ENCODE measurements at regions not wholly inside any gene's neighbourhood (a gene's known extent, or its start where the extent isn't known, plus 50 kb on each side); places are given as distances from the start of the nearest gene placed in this dataset.
"Not testable (repeated sequence)": the region's sequence is repeated elsewhere in the genome, so short reads cannot be mapped to it uniquely, and the experiment has no call there.

DNA sequence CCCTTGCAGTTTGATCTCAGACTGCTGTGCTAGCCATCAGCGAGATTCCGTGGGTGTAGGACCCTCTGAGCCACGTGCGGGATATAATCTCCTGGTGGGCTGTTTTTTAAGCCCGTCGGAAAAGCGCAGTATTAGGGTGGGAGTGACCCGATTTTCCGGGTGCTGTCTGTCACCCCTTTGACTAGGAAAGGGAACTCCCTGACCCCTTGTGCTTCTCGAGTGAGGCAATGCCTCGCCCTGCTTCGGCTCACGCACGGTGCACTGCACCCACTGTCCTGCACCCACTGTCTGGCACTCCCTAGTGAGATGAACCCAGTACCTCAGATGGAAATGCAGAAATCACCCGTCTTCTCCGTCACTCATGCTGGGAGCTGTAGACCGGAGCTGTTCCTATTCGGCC lies 728.9 kb upstream of the SPRY2 start:
- not testable (repeated sequence) for DNase-seq

GRCh38 chr13:81058916-81059290 lies 718.0 kb upstream of the SPRY2 start:
- DNase-seq, result no peak

DNA sequence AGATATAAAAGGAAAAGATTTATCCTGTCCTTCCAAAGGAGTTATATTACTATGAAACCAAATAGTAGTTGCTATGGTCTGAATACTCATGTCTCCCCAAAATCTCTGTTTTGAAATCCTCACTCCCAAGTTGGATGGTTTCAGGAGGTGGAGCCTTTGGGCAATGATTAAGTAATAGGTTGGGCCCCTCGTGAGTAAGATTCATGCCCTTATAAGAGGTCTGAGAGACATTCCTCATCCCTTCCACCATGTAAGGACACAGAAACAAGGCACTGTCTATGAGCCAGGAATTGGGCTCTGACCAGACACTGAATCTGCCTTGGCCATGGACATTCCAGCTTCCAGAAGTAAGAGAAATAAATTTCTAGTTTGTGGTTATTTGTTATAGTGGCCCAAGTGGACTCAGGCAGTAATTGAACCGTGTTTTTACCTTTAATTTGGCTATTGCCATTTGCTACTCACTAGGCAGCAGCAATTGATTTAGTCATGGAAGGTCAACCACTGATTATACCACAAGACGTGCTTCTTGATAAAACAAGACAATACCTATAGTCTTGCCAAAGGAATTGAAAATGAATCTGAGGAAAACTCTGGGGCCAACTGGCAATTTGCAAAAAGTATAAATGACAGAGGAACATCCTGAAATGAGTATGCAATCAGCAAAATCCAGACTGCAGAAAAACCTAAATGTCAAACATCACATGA lies 717.4 kb upstream of the SPRY2 start:
- no peak for DNase-seq

DNA sequence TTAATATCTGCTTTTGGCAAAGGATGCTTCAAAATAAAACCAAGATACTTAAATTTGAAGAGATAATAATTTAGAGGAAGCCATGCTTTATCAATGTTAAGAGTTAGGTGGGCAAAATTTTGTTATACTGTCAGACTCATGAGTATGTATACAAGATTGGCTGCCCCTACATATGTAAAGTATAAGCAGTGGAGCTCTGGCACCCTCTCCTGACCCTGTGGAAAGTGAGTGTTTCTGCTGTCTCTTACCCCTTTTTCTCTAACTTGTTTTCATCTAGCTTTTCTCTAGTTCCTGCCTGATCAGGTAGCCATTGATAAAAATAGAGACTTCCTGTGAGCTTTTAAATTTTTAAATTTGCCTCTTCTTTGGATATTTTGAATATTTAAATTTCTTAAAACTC lies 710.9 kb upstream of the SPRY2 start:
- no peak for DNase-seq

- no peak for DNase-seq
These were observed 707.1 kb upstream of the SPRY2 start for GRCh38 chr13:81048026-81048461.

GRCh38 chr13:81041761-81042160 lies 700.8 kb upstream of the SPRY2 start:
- DNase-seq, result no peak

DNA sequence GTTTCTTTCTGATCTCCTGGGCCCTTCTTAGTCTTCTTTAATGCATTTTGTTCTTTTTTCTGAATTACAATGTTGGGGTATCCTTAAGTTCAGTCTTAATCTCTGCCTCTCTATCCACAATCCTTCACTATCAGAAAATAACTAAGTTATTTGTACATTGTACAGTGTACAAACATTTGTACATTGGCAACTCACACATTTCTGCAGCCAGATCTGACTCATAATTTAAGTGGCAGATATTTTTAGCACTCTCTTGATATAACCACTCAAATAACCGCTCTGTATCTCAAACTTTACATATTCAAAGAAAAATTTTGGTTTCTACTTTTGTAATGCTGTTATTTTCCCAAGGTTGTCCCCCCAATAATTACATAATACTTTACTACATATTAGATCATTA lies 691.1 kb upstream of the SPRY2 start:
- DNase-seq, result no peak

- no peak for DNase-seq
These were observed 684.2 kb upstream of the SPRY2 start for GRCh38 chr13:81025091-81025490.

- no peak for DNase-seq
These were observed 680.4 kb upstream of the SPRY2 start for GRCh38 chr13:81021284-81021840.

GRCh38 chr13:81020010-81020409 lies 679.1 kb upstream of the SPRY2 start:
- no peak for DNase-seq

DNA sequence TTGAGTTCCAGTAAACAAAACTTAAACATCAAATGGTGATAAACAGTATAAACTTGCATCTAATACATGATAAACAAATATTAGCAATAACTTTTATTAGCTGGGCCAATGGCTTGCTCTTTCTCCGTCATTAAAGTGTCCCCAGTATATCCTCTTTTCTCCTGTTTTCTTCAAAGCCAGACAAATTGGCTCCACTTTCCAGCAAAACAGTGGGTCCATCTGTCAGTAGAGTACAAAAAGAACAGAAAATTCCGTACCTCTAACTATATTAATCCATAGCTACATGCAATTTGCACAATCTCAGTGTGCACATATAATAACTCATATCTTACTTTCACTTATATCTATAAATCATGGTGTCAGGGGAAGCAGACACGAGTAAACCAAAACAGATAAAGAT lies 678.0 kb upstream of the SPRY2 start:
- no peak for DNase-seq

DNA sequence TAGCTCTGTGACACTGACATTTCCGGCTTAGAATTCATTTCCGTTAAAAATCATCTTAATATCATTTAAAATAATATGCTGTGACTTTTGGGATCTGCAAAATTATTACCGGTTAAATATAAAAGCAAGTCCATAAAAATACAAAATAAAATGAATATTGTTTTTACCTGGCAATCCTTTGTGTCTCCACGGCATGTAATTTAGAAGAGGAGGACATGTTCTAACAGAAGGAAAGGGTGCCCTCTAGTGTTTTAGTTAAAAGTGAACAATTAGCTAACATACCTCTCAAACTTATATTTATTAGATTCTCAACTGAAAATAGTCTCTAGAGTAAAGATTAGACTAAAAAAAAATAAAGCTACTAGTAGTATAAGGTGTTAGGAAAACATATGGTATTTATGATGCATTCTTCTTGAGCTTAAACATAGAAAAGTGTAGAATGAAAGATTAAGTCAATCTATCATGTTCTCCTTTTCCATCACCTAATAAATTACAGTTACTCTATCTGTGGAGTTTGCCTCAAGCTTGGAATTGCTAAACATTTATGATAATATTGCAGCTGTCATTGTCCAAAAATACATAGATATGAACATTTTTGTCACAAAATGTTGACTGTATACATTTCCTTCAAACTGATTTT lies 676.7 kb upstream of the SPRY2 start:
- DNase-seq, result no peak

DNA sequence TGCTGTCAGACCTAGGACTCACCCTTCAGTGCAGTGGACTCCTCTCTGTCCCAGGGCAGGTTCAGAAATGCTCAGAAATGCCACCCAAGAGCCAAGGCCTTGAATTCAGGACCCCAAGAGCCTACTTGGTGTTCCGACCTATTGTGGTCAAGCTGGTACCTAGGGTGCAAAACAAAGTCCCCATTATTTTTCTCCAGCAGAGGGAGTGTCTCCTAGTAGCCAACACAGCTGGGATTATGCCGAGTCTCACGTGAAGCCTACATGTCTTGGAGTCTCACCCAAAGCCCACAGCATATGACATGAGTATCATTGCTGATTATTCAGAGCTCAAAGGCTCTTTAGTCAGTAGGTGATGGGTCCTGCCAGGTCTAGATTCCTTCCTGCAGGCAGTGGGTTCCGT lies 671.1 kb upstream of the SPRY2 start:
- DNase-seq, result no peak

DNA sequence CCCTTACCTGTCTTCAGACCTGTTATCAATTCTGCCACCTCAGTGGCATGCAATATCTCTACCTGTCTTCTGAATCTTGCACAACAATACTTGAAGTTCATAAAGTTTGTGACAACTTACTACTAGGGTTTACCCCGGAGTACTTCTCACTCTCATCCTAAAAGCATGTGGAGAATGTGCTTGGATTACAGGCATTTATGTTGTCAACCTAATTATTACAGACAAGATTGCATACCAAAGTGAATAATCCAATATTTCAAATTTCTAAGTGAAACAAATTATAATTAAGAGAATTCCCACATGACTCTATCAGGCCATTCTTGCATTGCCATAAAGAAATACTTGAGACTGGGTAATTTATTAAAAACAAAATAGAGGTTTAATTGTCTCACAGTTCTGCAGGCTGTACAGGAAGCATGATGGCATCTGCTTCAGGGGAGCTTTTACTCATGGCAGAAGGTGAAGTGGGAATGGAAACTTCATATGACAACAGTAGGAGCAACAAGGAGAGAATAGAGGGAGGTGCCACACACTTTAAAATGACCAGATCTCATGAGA lies 661.0 kb upstream of the SPRY2 start:
- no peak for DNase-seq

DNA sequence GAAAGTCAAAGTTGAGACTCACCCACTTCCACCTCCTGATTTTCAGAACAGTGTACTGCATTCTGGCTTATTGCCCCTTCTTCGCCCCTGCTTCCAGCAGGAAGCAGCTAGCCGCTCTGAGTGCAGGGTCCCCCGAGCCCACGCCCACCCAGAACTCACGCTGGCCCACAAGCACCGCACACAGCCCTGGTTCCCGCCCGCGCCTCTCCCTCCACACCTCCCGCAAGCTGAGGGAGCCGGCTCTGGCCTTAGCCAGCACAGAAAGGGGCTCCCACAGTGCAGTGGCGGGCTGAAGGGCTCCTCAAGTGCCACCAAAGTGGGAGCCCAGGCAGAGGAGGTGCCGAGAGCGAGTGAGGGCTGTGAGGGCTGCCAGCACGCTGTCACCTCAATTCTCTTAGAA lies 657.7 kb upstream of the SPRY2 start:
- not testable (repeated sequence) for DNase-seq

DNA sequence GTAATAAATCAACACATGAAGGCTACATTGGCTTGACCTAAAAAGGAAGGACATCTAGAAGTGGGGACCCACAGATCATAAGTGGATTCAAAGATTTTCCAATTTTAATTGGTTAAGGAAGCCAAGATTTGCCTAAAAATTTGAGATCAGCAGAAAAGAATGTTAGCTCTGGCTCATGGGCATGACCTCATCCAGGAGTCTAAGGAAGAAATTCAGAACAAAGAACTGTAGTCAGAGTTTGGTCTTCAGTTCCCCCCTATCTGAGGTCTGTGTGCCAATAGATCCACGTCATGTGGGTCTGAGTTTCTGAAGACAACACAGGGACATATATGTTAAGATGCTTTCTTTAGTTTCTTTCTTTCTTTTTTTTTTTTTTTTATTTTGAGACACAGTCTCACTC lies 648.8 kb upstream of the SPRY2 start:
- no peak for DNase-seq

- no peak for DNase-seq
These were observed 648.3 kb upstream of the SPRY2 start for GRCh38 chr13:80989241-80989640.

DNA sequence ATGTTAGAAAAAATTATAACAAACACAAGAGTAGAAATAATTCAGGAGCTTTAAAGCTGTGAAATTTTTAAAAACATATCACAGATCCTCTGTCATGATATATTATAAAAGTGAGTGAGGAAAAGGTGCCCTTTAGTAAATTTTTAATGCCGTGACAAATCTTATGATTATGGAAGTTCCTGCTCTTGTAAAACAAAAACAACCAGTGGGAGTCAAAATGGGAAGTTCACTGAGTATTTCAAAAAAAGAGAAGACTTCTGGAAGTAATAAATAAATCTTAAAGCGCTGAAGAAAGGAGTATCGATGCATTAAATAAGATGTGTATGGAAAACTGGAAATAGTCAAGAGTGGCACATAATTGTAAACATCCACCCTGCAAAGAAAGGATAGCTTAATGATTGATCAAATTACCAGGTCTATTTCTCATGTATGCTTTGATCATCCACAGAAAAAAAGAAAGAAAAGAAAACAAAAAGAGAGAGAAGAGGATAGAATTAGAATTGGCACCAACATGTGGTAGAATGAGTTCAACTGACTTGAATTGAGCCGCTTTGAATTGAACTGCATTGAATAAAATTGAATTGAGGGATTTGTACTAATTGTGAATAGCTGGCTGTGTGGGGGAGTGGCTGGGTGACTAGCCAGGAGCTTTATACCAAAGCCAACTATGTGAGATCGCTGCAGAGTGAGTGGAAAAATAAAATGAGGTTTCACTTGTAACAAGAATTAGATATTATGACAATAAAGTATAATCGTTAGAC lies 647.6 kb upstream of the SPRY2 start:
- DNase-seq, result no peak

- no peak for DNase-seq
These were observed 638.2 kb upstream of the SPRY2 start for GRCh38 chr13:80979035-80979641.

DNA sequence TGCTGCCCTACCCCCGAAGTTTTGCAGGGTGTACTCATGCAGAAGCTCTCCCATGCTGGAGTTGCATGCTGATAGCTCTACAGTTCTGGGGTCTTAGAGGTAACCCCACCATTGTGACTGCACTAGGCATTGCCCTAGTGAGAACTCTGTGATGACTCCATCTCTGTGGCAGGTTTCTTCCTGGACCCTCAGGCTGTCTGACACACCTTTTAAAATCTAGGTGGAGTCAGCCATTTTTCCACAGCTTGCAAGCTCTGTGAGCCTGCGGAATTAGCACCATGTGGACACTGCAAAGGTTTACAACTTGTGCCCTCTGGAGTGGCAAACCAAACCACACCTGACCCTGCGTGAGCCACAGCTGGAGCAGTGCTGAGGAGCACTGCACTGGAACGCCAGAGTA lies 636.2 kb upstream of the SPRY2 start:
- no peak for DNase-seq

DNA sequence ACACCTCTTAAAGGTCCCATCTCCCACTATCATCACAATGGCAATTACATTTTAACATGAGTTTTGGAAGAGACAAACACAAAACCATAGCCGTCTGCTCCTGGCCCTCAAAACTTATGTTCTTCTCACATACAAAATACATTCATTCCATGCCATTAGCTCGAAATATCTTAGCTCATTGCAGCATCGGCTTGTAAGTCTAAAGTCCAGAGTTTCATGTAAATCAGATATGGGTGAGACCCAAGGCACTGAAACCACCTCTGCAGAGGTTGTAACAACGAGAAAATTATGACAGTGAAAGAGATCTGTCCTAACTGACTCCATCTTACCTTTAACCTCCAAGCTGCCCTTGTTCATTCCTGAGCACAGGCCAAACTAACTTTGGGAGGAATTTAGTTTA lies 635.0 kb upstream of the SPRY2 start:
- no peak for DNase-seq

DNA sequence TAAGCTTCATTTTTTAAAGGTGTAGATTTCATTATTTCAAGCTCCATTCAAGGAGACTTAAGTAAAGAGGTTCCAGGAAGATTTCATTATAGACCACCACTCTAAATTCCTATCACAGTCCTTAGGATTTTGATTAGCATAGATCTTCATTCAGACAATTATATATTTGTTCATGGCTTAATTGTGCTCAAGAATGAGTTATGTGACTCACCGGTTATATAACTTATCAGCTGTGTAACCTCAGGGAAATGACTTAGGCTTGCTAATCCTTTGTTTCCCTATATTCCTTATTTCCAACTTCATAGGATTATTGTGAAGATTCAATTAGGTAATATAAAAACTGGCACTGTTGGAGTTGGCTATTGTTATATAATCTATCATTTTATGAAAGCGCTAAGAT lies 632.8 kb upstream of the SPRY2 start:
- no peak for DNase-seq

DNA sequence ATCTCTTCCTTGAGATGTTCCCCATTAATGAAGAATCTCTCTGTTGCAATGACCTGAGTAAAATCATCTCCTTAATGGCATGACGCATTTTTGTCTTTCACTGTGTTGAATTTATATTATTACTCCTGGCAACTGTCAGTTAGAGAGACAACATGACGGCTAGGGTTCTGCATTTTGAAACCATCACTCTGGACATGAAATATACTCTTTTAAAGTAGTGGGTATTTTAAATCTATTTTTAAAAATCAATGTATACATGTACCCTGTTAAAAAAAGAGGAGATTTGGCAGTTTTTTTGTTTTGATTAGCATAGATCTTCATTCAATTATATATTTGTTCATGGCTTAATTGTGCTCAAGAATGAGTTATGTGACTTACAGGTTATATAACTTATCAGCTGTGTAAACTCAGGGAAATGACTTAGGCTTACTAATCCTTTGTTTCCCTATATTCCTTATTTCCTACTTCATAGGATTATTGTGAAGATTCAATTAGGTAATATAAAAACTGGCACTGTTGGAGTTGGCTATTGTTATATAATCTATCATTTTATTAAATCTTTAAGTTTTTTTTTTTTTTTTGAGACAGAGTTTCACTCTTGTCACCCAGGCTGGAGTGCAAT lies 632.0 kb upstream of the SPRY2 start:
- DNase-seq, result no peak

Data from activated gamma-delta T cell (primary cell).